Activated naive CD8-positive, alpha-beta T cell treated with anti-CD3 and anti-CD28 coated beads, Interleukin-2, amount 10 ng/mL, durations not matched to agents 7 days and 5 days (primary cell): ENCODE measurements at regions not wholly inside any gene's neighbourhood (a gene's known extent, or its start where the extent isn't known, plus 50 kb on each side); places are given as distances from the start of the nearest gene placed in this dataset.

Source experiments
- ATAC-seq: fragments of 150-1000 bp; cut with Tn5 transposase; one replicate; pipeline ENCODE4 v1.10.0; 2021; ENCODE audit warnings: low read depth, moderate library complexity
- POLR2A ChIA-PET: fragments of 350-600 bp; sonication (Branson Sonifier 250); formaldehyde crosslinking; loops from one replicate; lab custom pipeline; 2021; ENCODE audit warnings: antibody characterized with exemption; lab: Charles Lee
- DNase-seq: peaks from one replicate; pipeline ENCODE4 v3.0.0; 2021
- H3K27ac Mint-ChIP-seq: one replicate; pipeline ENCODE4 v1.8.0; 2022; ENCODE audit warnings: mild to moderate bottlenecking, mixed read lengths
- H3K27me3 Mint-ChIP-seq: one replicate; pipeline ENCODE4 v1.8.0; 2022; ENCODE audit warnings: mild to moderate bottlenecking, moderate library complexity, mixed read lengths
- H3K36me3 Mint-ChIP-seq: one replicate; pipeline ENCODE4 v1.8.0; 2021; ENCODE audit warnings: mild to moderate bottlenecking, mixed read lengths
- H3K4me1 Mint-ChIP-seq: one replicate; pipeline ENCODE4 v1.8.0; 2021; ENCODE audit warnings: mixed read lengths
- H3K4me3 Mint-ChIP-seq: one replicate; pipeline ENCODE4 v1.8.0; 2022; ENCODE audit warnings: mild to moderate bottlenecking, moderate library complexity, mixed read lengths
- H3K9me3 Mint-ChIP-seq: one replicate; pipeline ENCODE4 v1.8.0; 2021; ENCODE audit warnings: mixed read lengths

DNA sequence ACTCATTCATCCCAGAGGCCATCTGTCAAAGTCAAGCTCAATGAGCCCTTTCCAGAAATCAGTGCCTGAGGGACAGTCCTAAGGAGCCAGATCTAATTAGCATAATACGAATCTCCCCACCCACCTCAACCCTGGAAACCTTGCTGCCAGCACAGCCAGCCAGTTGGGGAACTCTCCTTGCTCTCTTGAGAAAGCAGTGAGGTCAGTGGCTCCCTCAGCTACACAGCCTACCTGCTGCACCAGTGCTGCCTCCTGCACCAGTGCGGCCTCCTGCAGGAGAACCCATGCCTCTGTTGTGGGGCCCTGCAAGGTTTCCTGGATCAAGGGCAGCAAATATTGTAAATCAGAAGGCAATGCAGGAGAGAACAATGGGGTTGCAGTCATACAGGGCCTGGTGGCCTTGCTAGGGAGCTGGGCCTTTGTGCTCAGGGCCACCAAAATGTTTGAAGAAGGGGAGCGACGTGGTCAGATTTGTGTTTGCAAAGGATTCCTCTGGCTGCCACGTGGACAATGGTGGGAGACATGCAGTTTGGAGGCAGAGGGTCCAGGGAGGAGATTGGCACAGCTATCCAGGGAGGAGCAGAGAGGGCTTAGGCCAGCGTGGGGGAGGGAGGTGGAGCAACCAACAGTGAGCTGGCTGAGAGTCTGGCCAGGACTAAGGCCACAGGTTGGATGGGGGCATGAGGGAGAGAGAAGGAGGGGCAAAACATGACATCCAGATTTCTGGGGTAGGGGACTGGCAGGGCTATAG, 124.3 kb upstream of the MAMLD1 start:
- POLR2A ChIA-PET, result no interaction called here
- Mint-ChIP-seq H3K36me3 (no peaks in the 10 kb centered on the region), H3K4me1 (no peaks in the 10 kb centered on the region), H3K27ac (no peak overlapping the region), H3K9me3 (no peaks in the 10 kb centered on the region), H3K4me3 (no peak overlapping the region), H3K27me3 (peaks cover 4% of the 10 kb centered on the region)
- ATAC-seq, result no peak
- DNase-seq, result no peak

DNA sequence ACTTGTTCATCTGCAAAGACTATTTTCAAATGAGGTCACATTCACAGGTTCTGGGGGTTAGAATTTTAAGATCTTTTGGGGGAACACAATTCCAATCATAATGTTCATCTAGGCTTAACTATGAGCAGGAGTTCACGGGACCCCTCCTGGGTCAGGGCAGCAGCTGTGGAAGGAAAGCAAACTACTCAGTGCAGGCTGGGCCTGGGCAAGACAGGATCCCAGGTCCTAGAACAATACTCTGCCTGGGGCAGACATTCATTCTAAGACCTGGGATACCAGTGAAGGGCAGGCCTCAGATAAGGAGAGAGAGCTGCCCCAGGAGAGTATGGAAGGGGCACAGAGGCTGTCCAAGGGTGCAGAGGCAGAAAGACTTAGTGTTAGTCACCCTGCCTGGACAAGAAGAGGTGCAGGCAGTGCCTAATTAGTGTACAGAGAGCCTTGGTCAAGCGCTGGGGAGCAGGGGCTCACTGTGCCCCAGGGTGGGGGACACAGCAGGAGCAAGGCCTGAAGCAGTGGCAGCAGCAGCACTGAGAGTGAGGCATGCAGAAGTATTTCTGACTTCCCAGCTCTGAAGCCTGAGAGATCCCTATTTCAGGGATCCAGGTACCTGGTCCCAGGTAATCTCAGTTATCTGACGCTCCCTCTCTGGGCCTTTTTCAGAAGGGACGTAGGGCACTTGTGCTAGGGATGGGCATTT, 123.0 kb upstream of the MAMLD1 start:
- ATAC-seq, result no peak
- Mint-ChIP-seq H3K4me3 (no peak overlapping the region), H3K27me3 (peaks cover 4% of the 10 kb centered on the region), H3K9me3 (no peaks in the 10 kb centered on the region), H3K27ac (no peak overlapping the region), H3K36me3 (no peaks in the 10 kb centered on the region), H3K4me1 (no peaks in the 10 kb centered on the region)
- POLR2A ChIA-PET, result no interaction called here
- no peak for DNase-seq

DNA sequence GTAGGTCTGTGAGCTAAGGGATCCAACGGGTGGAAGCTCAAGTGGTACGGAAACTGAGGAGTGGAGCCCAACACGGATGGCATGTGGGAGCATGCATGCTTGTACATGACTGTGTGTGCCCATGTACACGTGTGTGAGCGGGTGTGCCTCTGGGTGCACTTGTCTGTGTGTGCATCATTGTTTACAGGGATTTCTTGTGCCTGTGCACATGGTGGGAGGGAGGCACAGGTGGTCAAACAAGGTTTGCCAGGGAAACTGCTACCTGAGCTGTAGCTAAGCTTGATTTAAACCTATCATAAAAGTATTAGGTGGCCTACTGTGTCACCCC, 122.5 kb upstream of the MAMLD1 start:
- DNase-seq (no peak), ATAC-seq (no peak)
- H3K9me3 Mint-ChIP-seq, result no peaks in the 10 kb centered on the region
- no peaks in the 10 kb centered on the region for H3K4me1 Mint-ChIP-seq
- H3K4me3 Mint-ChIP-seq, result no peak overlapping the region
- POLR2A ChIA-PET, result no interaction called here
- H3K36me3 Mint-ChIP-seq, result no peaks in the 10 kb centered on the region
- peaks cover 4% of the 10 kb centered on the region for H3K27me3 Mint-ChIP-seq
- H3K27ac Mint-ChIP-seq, result no peak overlapping the region

DNA sequence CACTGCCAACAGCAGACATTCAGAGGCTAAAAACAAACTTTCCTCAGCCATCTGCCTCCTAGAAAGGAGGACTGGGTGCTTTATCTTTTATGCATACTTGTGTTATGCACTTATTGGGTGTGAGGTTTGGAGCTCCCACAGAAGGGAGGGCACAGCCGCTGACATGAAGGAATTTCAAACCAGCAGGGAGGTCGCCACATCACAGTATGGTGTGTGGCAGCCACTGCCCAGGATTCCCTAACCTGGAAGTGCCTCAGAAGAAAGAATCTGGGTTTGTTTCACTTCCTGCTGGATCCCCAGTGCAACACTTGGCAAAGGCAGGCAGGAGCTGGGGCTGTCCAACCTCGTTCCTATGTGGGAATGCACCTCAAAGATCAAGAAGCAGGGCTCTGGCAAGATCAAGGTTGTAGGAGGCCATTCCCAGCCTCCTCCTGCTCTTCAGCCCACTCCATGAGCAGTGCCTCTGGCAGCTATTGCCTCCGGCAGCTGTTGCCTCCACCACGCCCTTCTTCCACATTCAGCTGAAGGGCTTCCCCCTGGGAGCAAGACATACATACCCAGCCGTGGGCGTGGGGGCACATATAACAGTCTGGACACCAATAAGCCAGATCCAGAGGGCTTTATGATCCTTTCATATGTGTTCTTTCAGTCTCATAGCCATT, 109.0 kb upstream of the MAMLD1 start:
- no peak overlapping the region for H3K27ac Mint-ChIP-seq
- H3K9me3 Mint-ChIP-seq, result no peaks in the 10 kb centered on the region
- no peak overlapping the region for H3K4me3 Mint-ChIP-seq
- H3K27me3 Mint-ChIP-seq, result peaks cover 7% of the 10 kb centered on the region
- no peaks in the 10 kb centered on the region for H3K36me3 Mint-ChIP-seq
- POLR2A ChIA-PET, result no interaction called here
- DNase-seq (no peak), ATAC-seq (no peak)
- peaks cover 16% of the 10 kb centered on the region for H3K4me1 Mint-ChIP-seq

DNA sequence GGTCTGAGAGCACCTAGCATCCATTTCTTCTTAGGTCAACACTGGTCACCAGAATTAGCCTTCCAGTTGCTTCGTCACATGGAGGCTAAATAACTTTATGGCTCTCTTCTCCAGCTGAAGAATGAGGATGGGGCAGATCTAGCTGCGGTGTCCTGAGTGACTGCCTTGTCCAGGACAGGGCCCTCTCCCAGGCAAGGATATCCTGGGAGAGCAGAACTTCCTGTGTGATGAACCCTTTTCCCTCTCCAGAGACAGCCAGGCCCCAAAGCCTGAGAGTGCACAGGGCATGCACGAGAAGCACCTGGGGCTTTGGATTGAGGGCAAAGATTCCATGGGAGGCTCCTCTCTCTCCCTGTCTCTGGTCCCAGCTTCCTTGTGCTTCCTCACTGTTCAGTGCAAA, 108.2 kb upstream of the MAMLD1 start:
- Mint-ChIP-seq H3K9me3 (no peaks in the 10 kb centered on the region), H3K27ac (no peak overlapping the region), H3K27me3 (peaks cover 6% of the 10 kb centered on the region), H3K36me3 (no peaks in the 10 kb centered on the region), H3K4me3 (no peak overlapping the region), H3K4me1 (peaks cover 16% of the 10 kb centered on the region)
- ATAC-seq (no peak), DNase-seq (no peak)
- POLR2A ChIA-PET, result no interaction called here

DNA sequence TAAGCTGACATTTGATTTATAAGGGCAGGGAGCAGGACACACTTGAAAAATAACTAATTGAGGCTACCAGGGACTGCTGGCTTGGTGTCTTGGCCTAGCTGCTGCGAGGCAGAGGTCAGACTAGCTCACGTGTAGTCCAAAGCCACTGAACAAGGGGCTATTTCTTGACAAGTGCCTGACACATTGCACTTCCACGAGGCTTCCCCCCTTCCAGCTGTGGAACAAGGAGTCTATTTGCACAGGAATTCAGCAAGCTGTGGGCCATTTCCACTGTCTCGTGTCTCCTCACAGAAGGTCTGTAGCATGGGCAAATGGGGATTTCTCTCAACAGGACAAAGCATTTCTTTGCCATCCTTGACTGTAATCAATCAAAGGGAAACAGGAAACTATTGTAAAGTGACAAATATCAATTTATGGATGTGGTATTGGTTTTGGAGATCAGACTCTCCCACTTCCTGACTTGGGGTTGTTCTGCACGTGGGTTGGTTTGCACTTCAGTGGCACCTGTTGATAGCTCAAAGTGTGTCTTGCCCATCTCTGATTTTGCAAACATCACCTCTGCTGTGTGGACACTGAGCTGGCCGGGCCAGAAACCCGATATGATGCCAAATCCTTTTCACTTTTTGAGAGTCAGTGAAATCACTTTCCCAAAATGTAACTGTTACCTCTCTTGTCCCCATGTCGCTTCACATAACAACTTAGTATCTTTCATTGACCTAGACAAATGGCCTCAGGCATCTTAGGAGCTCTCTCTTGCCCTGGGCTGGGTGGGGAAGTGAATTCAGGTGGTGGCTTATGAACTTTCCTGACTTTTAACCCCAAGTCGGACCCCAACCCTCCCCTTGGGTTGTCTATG, 107.4 kb upstream of the MAMLD1 start:
- no peak overlapping the region for H3K27ac Mint-ChIP-seq
- H3K36me3 Mint-ChIP-seq, result no peaks in the 10 kb centered on the region
- no peak for DNase-seq
- H3K9me3 Mint-ChIP-seq, result no peaks in the 10 kb centered on the region
- H3K4me3 Mint-ChIP-seq, result no peak overlapping the region
- H3K27me3 Mint-ChIP-seq, result peaks cover 4% of the 10 kb centered on the region
- H3K4me1 Mint-ChIP-seq, result peaks cover 16% of the 10 kb centered on the region
- no peak for ATAC-seq
- POLR2A ChIA-PET, result no interaction called here

DNA sequence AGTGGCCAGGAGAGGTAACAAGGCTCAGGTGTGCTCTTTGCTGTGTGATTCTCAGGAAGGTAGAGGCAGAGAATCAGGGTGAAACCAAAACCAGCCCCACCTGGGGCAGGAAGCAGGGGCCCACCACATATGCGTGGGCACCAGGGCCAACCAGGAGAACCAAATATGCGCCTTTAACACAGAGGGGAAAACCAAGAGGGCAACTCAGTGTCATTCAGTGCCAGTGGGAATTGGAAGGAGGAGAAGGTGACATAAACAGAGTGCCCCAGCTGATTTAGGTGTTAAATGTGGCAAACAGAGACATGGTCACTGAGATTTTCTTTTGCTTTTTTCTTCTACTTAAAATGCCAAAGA, 106.8 kb upstream of the MAMLD1 start:
- no peak overlapping the region for H3K4me3 Mint-ChIP-seq
- H3K27ac Mint-ChIP-seq, result no peak overlapping the region

DNA sequence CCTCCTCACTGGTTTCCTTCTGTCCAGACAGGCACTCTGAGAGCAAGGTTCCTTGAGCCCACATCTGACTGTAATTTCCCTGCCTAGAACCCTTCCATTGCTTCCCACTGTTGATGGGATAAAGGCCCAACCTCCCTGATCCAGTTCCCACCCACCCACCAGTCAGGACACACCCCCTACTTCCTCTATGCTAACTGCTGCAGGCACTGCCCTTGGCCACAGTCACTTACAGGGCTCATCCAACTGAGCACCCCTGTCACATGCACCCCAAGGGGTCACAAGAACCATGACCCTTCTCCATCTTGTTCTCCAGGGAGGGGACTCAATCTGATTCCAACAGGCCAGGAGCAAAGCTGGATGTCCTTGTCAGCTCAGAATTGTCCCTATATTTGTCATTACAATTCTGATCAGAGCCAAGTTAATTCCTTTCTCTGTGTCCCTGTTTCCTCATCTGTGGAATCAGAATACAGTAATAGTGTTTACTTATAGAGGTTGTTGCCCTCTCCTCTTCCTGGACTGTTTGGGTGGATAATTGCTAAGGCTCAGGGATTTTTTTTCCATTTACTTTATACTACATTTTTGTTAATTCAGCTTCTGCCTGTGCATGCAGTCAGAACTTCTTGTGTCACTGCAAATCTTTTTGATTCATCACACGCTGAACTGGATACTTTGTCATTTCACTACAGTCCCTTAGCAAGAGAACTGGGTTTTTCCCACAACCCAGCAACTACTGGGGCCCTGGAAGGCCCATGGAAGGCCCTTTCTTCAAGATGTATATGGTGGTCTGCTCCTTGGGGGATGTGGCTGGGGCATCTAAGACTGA, 105.6 kb upstream of the MAMLD1 start:
- no peak overlapping the region for H3K27ac Mint-ChIP-seq
- no peaks in the 10 kb centered on the region for H3K36me3 Mint-ChIP-seq
- H3K27me3 Mint-ChIP-seq, result peaks cover 4% of the 10 kb centered on the region
- peaks cover 16% of the 10 kb centered on the region for H3K4me1 Mint-ChIP-seq
- ATAC-seq (no peak), DNase-seq (no peak)
- no peaks in the 10 kb centered on the region for H3K9me3 Mint-ChIP-seq
- H3K4me3 Mint-ChIP-seq, result no peak overlapping the region
- POLR2A ChIA-PET, result no interaction called here

More for the DNA sequence above, 106.8 kb upstream of the MAMLD1 start:
- POLR2A ChIA-PET, result no interaction called here
- no peaks in the 10 kb centered on the region for H3K36me3 Mint-ChIP-seq
- peaks cover 4% of the 10 kb centered on the region for H3K27me3 Mint-ChIP-seq
- peaks cover 16% of the 10 kb centered on the region for H3K4me1 Mint-ChIP-seq
- ATAC-seq (no peak), DNase-seq (no peak)
- H3K9me3 Mint-ChIP-seq, result no peaks in the 10 kb centered on the region

DNA sequence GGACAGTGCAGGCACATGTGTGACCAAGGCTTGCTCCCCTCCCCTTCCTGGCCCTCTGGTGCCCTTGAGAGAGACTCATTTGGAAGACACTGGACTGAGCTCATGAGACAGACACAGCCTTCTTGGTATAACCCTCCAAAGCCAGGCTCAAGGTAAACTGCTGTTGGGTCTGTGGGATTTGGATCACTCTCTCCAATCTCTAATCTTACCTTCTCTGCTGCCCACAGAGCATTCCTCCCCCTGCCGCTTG, 105.0 kb upstream of the MAMLD1 start:
- Mint-ChIP-seq H3K36me3 (no peaks in the 10 kb centered on the region), H3K4me1 (peaks cover 16% of the 10 kb centered on the region), H3K4me3 (no peak overlapping the region), H3K9me3 (no peaks in the 10 kb centered on the region), H3K27me3 (peaks cover 7% of the 10 kb centered on the region), H3K27ac (no peak overlapping the region)
- DNase-seq (no peak), ATAC-seq (no peak)
- POLR2A ChIA-PET, result no interaction called here

DNA sequence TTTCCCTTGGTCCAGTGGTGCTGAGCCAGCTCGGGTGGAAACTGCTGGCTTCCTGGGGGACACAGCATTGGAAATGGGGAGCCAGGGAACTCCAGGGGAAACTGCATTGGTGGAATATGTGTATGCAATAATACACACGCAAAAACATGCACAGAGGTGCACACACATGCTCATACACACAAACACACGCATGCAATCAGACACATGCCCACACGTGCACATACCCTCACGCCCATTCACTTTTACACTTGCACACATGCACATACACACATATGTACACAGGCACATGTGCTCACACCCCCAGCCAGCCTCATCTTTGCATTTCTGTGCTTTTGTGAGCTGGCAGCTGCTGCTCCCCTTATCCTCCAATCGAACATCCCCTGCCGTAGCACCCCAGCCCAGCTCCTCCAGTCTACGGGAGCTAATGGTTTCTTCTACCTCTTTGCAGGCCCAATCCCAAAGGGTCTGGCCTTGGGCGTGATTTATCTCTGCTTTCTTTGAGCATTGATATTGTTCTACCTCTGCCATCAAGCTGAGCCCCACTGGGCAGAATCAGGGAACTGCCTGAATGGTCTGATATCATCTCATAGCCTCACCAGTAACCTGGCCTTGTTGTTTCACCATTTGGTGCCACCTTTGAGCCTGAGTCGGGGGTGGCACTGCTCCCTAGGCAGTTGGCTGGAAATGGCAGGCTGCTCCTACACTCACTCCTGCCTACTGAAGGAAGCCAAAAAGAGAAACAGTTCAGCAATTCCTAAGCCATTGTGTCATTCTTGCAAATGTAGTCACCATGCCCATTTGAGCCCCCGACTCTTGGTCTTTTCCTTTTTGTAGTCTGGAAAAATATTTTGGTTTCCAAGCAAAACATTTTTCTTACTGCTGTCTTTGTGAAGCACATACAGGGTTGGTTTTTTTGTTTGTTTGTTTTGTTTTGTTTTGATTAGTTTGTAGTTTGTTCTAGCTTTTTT, 104.4 kb upstream of the MAMLD1 start:
- no peaks in the 10 kb centered on the region for H3K36me3 Mint-ChIP-seq
- no peak for DNase-seq
- H3K4me1 Mint-ChIP-seq, result peaks cover 16% of the 10 kb centered on the region
- H3K4me3 Mint-ChIP-seq, result no peak overlapping the region
- no peak for ATAC-seq
- H3K27ac Mint-ChIP-seq, result no peak overlapping the region
- no peaks in the 10 kb centered on the region for H3K9me3 Mint-ChIP-seq
- H3K27me3 Mint-ChIP-seq, result peaks cover 7% of the 10 kb centered on the region
- POLR2A ChIA-PET, result no interaction called here

DNA sequence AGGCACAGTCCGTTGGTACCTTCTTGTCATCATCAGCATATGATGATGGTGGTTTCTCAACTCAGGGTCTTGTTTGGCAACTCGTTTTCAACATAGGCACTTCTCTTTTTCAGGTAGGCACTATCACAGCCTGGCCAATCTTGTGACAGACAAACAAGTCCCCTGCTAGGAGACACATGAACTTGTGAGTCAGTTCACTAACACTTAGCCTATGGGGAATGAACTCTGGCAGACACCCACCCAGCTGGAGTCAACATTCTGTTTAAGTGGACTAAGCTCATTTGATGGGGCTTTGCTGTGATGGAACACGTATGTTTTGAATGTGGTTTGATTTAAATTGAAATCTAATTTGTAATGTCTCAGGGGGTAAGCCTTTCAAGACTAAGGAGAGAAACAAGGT, 100.7 kb upstream of the MAMLD1 start:
- H3K4me3 Mint-ChIP-seq, result no peak overlapping the region
- H3K9me3 Mint-ChIP-seq, result no peaks in the 10 kb centered on the region
- POLR2A ChIA-PET, result no interaction called here
- ATAC-seq (no peak), DNase-seq (no peak)
- H3K36me3 Mint-ChIP-seq, result no peaks in the 10 kb centered on the region
- H3K27me3 Mint-ChIP-seq, result peaks cover 7% of the 10 kb centered on the region
- H3K4me1 Mint-ChIP-seq, result peaks cover under 1% of the 10 kb centered on the region
- no peak overlapping the region for H3K27ac Mint-ChIP-seq

DNA sequence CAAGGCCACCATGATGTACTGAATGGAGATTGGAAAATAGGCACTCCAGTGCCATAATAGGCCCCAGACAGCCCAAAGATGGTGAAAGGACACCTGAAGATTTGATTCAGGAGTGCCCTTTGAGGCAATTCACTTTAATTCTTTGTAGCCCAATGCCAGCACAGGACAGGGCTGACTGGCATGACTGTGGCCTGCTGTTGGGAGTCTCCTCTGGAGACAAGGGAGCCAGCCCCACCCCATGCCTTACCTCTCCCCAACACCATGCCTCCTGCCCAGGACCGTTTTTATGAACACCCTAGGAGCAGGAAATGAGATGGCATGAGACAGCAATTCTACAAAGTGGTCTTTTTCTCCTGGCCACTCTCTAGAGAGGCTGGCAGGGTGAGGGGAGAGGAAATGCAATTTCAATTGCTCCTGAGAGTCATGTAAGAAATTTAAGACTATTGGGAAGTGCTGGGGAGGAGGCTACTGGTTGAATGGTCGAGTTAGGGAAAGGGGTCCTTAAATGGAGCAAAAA, 94.2 kb upstream of the MAMLD1 start:
- no peak for ATAC-seq
- POLR2A ChIA-PET, result no interaction called here
- no peaks in the 10 kb centered on the region for H3K4me1 Mint-ChIP-seq

More for the DNA sequence above, 94.2 kb upstream of the MAMLD1 start:
- DNase-seq, result no peak
- no peak overlapping the region for H3K4me3 Mint-ChIP-seq
- H3K36me3 Mint-ChIP-seq, result no peaks in the 10 kb centered on the region
- H3K27me3 Mint-ChIP-seq, result peaks cover 5% of the 10 kb centered on the region
- H3K9me3 Mint-ChIP-seq, result no peaks in the 10 kb centered on the region
- no peak overlapping the region for H3K27ac Mint-ChIP-seq
